ENCODE measurements at regions not wholly inside any gene's neighbourhood (a gene's known extent, or its start where the extent isn't known, plus 50 kb on each side); places are given as distances from the start of the nearest gene placed in this dataset.
"Not testable (repeated sequence)": the region's sequence is repeated elsewhere in the genome, so short reads cannot be mapped to it uniquely, and the experiment has no call there.

GRCh38 chr3:18593231-18593630 lies 168.1 kb upstream of the SATB1 start:
- no peak for DNase-seq

- DNase-seq: no peak
Observed at GRCh38 chr3:18591120-18591519, 166.0 kb upstream of the SATB1 start.

- no peak for DNase-seq
Observed at GRCh38 chr3:18586076-18586475, 160.9 kb upstream of the SATB1 start.

- no peak for DNase-seq
Observed at GRCh38 chr3:18585004-18585968, 160.1 kb upstream of the SATB1 start.

GRCh38 chr3:18580268-18580667 lies 155.1 kb upstream of the SATB1 start:
- DNase-seq: no peak

GRCh38 chr3:18579661-18580060 lies 154.5 kb upstream of the SATB1 start:
- no peak for DNase-seq

- no peak for DNase-seq
Observed at GRCh38 chr3:18575573-18575972, 150.4 kb upstream of the SATB1 start.

- no peak for DNase-seq
Observed at GRCh38 chr3:18572809-18573208, 147.7 kb upstream of the SATB1 start.

GRCh38 chr3:18567293-18567692 lies 142.2 kb upstream of the SATB1 start:
- DNase-seq: no peak

GRCh38 chr3:18562364-18563154 lies 137.4 kb upstream of the SATB1 start:
- no peak for DNase-seq

GRCh38 chr3:18559331-18559842 lies 134.2 kb upstream of the SATB1 start:
- DNase-seq: peak; percentile 2

- DNase-seq: no peak
Observed at GRCh38 chr3:18558507-18558906, 133.4 kb upstream of the SATB1 start.

- DNase-seq: no peak
Observed at GRCh38 chr3:18557216-18557615, 132.1 kb upstream of the SATB1 start.

- no peak for DNase-seq
Observed at GRCh38 chr3:18556503-18557135, 131.5 kb upstream of the SATB1 start.

GRCh38 chr3:18556001-18556408 lies 130.9 kb upstream of the SATB1 start:
- DNase-seq: no peak

GRCh38 chr3:18552579-18553105 lies 127.5 kb upstream of the SATB1 start:
- DNase-seq: not testable (repeated sequence)

- DNase-seq: no peak
Observed at GRCh38 chr3:18546632-18547031, 121.5 kb upstream of the SATB1 start.

GRCh38 chr3:18544146-18544545 lies 119.0 kb upstream of the SATB1 start:
- no peak for DNase-seq

- no peak for DNase-seq
Observed at GRCh38 chr3:18538463-18539230, 113.5 kb upstream of the SATB1 start.

- DNase-seq: no peak
Observed at GRCh38 chr3:18533039-18533438, 107.9 kb upstream of the SATB1 start.

GRCh38 chr3:18531662-18532061 lies 106.5 kb upstream of the SATB1 start:
- DNase-seq: no peak

- DNase-seq: no peak
Observed at GRCh38 chr3:18529631-18530030, 104.5 kb upstream of the SATB1 start.
